SK-N-DZ (cell line): ENCODE measurements at regions not wholly inside any gene's neighbourhood (a gene's known extent, or its start where the extent isn't known, plus 50 kb on each side); places are given as distances from the start of the nearest gene placed in this dataset.
"Not testable (repeated sequence)": the region's sequence is repeated elsewhere in the genome, so short reads cannot be mapped to it uniquely, and the experiment has no call there.

Experiments used
- DNase-seq: peaks from one replicate; pipeline ENCODE4 v3.0.0-alpha.2; 2015; ENCODE audit warnings: low spot score

DNA sequence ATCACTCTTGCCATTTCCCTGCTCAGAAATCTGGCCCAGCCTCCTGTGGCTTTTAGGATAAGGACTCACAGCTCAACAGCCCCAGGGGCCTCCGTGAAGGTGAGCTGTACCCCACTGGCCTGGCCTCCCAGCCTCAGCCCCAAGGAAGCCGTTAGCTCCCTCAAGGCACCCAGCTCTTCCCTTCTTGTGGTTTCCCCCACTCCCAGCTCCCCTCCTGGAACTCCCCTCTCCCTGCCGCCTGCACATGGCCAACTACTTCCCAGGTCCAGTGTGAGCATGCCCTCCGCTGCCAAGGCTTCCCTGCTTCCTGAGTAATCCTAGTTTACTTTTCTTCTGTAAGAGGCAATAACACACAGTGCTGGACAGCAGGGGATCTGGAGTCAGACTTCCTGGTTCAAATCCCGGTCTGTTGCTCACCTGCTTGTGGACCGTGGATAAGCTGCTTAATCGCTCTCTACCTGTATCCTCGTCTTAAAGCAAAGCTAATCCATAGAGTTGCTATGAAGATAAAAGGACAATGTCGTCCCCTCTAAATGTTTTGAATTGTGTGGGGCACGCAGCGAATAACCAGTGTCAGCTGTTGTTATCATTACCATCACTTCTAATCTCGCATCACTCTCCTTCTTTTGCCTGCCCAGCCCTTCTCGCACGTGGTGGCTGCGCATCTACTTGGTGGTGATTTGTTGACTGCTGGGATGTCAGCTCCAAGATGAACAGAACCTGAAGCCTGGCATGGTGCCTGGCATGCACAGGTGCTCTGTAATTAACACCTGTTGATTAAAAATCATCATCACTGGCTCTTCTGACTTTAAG lies 86.6 kb downstream of the C5orf15 start:
- DNase-seq, result no peak

DNA sequence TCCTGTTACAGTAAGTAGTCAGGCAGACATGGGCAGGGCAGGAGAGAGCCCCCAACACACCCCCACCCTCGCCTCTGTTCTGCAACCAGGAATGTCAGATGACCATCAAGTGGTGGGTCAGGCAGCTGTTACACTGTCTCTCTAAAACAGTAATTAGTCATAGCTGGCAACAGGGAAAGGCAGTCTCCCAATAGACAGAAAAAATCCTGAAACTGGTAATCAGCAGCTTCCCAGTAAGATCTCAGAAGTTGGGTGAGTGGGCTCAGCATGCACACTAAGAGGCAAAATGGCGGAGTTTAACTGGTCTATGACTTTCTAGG lies 90.2 kb downstream of the C5orf15 start:
- DNase-seq, result no peak

DNA sequence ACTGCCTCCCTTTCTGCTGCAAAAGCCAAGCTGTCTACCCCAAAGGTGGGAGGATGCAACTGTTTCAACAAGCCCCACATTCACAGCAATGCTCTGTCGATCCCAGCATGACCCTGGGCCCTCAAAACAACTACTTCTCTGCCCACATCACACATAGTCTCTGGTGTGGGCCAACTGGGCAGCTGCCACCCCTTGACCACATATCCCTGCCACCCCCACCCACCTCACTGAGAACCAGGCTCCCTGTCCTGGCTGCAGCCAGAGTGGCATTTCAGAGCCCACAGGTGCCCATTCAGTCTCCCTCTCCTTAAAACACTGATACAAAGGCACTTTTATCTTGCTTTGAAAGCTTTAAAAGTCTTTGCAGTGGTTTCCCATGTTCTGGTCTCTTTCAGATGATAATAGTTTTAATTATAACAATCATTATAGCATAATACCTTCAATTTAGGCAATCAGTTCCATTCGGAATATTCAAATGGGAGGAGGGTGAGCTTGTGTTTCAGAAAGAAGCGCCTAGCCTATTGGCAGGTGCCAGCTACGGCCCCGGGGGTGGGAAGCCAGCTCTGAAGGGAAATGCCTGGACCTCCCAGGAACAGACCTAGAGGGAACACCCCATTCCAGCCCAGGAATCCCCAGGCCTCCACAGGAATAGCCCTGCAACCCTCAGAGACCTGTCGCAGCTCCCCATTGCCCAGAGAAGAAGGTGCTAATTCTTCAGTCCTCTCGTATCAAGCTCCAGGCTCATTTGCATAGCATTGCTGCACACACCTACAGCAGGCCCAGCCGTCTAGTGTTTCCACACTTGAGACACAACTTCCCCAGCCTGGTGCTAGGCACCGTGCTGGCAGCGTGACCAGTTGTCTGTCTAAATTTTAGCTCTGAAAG lies 90.8 kb downstream of the C5orf15 start:
- no peak for DNase-seq

DNA sequence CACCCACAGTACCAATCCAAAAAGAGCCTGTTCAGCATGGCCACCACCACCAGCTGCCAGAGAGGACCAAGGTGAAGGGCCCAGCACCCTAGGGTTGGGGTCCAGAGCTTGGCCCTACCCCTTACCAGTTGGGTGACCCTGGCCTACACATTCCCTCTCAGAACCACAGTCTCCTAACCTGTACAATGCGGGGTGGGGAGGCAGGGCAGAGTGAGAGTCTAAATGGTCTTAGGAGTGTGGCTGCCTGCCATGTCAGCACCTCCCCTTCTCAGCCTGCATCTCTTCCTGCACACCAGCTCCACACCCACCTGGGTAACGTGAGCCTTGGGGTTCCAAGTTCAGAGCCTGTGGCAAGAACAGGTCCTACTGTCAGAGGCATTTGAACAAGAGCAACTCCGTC lies 92.2 kb downstream of the C5orf15 start:
- no peak for DNase-seq

DNA sequence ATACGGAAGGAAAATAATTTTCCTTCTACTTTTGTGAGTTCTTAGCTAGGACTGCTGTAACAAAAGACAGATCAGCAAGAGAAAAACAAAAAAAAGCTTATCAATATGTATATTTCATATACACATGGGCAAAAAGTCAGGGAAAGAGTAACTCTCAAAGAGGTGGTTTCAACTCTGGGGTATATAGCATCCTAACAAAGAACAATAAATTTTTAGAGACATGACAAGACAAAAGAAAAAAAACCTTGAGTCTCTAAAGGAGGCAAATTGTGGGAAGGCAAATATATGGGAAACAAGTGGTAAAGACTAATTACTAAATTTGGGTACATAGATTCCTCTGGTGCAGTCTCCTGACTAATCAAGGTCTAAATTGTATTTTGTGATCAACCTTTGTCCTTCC lies 93.2 kb downstream of the C5orf15 start:
- DNase-seq, result no peak

DNA sequence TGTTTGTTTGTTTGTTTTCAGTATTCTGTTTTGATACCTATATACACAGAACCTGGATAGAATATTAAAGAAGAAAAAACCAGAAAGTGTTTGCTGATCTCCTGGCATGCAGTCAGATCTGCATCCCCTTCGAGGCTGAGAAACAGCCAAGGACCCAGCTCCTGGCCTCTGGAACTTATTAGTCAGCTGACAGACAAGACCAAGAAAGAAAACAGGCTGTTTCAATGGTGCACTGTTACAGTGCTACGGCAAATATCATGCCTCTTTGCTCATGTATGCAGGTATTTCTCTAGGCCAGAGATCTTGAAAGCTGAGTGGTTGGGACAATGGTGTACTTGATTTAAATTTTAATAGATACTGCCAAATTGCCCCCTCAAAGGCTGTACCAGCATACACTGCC lies 95.0 kb downstream of the C5orf15 start:
- no peak for DNase-seq

DNA sequence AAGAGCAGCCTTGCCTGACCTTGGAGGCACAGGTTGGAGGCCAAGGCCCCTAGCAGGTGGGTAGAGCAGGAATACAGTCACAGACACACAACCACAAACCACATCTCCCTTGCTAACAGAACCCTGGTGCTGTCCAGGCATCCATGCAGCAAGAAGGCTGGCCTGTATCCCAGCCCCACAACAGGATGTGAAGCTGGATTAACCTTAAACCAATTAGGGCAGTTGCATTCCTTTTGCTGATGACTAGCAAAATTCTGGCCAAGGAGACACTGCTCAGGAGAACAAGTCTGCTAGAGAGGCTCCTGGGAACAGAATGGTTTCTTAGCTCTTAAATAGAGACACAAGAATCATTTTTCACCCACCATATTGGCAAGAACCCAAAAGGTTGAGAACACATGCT lies 97.8 kb downstream of the C5orf15 start:
- no peak for DNase-seq

- peak; percentile 64 for DNase-seq
Observed at GRCh38 chr5:133869519-133870335, 98.7 kb downstream of the C5orf15 start.

- DNase-seq, result peak; percentile 78
Observed at GRCh38 chr5:133868946-133869518, 99.4 kb downstream of the C5orf15 start.

- DNase-seq, result no peak
Observed at GRCh38 chr5:133867851-133868545, 100.4 kb downstream of the C5orf15 start.

- no peak for DNase-seq
Observed at GRCh38 chr5:133867341-133867740, 101.1 kb downstream of the C5orf15 start.

DNA sequence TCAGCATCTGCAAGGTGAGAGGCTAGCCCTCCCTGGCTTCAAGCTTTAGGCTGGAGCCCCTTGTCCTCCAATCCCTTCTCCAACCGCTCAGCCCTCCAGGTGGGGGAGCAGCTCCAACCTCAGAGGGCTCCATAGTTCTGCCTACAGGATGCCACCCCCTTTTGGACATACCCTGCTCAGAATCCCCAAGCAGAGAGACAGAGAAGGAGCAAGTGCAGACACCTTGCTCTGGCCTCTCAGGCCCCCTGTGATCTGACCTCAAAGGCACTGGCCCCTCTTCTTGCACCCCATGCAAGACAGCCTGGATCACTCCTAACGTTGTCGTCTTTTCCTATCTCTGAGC lies 101.6 kb downstream of the C5orf15 start:
- no peak for DNase-seq

DNA sequence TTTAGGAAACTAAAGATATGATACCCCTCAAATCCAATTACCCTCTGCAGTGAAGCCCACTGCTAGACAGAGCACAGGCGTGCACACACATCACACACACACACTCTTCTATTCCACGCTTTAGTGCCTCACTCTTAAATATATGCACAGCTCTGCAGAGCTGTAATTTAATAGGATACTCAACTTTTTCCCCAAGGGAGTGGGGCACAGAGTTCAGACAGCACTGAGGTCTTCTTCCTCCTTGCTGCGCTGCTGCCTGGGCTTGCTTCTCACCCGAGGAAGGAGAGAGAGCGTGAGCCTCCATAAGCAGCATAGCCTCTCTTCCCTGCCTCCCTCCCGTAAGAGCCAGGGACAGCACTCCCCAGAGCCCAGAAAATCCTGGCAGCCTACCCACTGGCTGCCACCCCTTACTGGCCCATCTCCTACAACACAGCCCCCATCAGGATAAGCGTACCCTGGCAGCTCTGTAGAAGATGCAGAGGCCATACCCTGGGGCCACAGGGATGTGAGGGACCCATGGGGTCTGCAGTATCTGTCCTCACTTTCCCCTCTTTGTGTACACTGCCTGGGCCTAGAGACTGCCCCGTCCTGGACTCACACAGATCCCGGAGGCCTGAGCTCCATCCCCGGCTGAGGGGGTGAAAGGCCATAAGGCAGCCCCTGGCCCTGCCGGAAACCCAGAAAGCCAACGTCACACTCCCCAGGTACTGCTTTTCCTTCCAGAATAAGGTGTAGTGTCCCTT lies 102.1 kb downstream of the C5orf15 start:
- no peak for DNase-seq

DNA sequence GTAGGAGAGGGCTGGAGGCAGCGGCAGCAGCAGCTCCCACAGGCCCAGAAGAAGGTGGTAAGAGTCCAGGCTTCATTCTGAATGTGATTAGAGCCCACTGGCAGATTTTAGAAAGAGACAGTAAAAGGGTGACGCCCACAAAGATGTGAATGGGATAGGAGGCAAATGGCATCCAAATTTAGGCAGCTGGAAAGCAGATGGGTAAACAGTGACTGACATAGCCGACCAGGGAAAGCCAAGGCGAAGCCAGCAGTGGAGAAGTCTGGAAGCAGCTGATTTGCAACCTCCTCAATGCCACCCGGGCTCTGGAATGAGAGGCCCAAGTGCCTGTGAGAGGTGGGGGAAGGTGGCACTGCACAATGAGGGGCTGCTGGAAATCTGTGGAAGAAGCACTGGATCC lies 103.3 kb downstream of the C5orf15 start:
- DNase-seq, result no peak

GRCh38 chr5:133864711-133865110 lies 103.7 kb downstream of the C5orf15 start:
- DNase-seq, result no peak

DNA sequence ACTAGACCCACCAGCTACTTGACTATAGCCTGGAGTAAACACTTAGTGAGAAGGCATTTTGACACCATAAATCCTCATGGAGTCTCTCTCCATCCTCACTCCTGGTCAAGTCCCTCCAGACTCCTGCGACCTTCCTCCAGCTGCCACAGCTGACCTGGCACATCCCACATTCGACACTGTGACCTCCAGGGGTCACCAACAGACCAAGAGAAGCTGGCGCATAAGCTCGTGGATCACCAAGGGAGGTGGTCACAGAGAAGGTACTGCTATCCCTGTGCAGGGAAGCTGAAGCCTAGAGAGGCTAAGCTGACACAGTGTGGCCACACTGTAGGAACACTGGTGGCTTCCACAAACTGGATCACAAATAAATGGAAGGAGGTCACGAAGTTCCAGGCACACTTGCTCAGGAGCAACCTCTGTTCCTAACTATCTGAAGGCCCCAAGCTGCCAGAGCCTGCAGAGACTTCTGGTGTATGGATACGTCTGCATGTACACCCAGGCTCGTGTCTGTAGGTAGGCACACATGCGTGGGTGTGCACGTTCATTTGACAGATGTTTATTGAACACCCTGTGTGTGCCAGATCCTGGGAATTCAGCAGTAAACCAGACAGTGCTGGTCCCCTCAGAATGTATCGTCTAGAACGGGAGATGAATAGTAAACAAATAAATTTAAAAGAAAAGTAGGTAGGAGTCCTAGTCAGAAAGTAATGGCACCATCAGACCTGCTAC lies 104.4 kb downstream of the C5orf15 start:
- no peak for DNase-seq

- no peak for DNase-seq
Observed at GRCh38 chr5:133861161-133861737, 107.2 kb downstream of the C5orf15 start.

DNA sequence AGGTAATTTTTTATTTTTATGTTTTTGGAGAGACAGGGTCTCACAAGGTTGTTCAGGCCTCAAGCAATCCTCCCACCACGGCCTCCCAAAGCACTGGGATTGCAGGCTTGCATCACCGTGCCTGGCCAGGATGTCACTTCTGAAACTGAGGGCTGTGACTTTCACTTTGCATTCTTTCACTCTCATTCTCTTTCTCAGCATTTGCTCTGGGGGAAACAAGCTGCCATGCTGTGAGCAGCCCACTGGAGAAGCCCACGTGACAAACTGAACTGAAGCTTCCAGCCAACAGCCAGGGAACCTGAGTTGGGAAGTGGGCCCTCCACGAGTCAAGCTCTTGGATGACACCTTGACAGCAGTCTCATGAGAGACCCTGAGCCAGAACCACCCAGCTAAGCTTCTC lies 109.4 kb downstream of the C5orf15 start:
- DNase-seq, result no peak

DNA sequence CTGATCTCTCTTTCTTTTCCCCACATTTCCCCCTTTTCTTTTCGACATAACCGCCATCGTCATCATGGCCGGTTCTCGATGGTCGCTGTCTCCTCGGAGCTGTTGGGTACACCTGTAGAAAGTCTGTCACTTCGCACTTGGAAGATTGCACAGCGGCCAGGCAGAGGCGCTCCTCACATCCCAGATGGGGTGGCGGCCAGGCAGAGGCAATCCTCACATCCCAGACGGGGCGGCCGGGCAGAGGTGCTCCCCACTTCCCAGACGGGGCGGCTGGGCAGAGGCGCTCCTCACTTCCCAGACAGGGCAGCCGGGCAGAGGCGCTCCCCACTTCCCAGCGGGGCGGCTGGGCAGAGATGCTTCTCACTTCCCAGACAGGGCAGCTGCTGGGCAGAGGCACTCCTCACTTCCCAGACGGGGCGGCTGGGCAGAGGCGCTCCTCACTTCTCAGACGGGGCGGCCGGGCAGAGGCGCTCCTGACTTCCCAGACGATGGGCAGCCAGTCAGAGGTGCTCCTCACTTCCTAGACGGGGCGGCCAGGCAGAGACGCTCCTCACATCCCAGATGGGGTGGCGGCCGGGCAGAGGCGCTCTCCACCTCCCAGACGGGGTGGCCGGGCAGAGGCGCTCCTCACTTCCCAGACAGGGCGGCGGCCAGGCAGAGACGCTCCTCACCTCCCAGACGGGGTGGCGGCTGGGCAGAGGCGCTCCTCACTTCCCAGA lies 110.7 kb downstream of the C5orf15 start:
- DNase-seq, result not testable (repeated sequence)
